ENCODE measurements at regions not wholly inside any gene's neighbourhood (a gene's known extent, or its start where the extent isn't known, plus 50 kb on each side); places are given as distances from the start of the nearest gene placed in this dataset.

DNA sequence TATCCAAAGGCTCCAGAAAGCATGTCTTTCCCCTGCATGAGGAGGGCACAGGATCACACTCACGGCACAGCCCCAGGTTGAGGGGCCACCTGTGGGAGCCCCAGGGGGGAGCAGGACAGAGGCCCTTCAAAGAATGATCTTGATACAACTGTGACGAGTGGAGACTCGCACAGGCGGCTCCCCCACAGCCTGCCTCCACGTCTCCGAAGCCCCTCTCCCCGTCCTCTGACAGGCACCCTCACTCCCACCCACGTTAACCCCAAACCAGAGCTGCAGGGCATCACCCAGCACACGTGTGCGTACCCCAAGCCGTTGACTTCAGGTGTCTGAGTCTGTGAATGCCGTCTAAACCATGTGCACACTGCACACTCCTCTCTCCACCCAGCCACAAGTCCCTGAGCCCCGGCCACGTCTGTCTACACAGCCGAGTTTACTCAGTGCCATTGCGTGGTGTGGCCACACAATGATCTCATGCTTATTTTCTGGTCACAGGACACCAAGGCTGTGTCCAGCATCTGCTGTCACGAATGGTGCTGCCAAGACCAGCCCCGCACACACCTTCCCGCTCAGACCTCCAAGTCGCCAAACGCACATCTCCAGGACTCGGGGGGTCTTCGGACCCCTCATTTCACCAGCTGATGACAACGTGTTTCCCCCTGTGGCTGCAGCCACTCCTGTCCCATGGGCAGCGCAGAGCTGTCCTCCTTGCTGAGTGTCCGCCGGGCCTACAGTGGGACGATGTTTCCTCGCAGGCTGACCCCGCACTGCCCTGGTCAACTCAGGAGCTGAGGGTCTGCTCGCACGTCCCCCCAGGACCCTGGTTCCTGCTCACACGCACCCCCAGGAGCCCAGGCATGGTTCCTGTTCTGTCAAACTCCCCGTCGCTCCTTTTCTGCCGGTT, 251.2 kb downstream of the BRD1 start:
- TF ChIP-seq CTCF (IDR thresholded peaks at IDR 0.05; ENCODE audit: low read length) (no peak), EZH2 (optimal IDR thresholded peaks at IDR 0.05; ENCODE audit: low read depth, low read length) (no peak)

All from MM.1S (cell line).